Astrocyte (in vitro differentiated cells and primary cell): ENCODE measurements at regions not wholly inside any gene's neighbourhood (a gene's known extent, or its start where the extent isn't known, plus 50 kb on each side); places are given as distances from the start of the nearest gene placed in this dataset.

Experiments
- DNase-seq: peaks from one replicate; pipeline ENCODE4 v3.0.0-alpha.2; 2010; ENCODE audit warnings: low read depth
- FAIRE-seq: peaks from 2 replicates; lab custom pipeline; 2011; peaks lifted over from hg19 to GRCh38; lab: Jason Lieb, UNC
- H2AFZ ChIP-seq: 2 replicates; pipeline ENCODE4 v1.6.0; 2012; ENCODE audit warnings: low read depth, low read length, inconsistent platforms
- H3K27ac ChIP-seq: 2 replicates; pipeline ENCODE4 v1.5.1; 2011; ENCODE audit warnings: low read depth, low read length, inconsistent platforms
- H3K27me3 ChIP-seq: 2 replicates; pipeline ENCODE4 v1.6.0; 2011; ENCODE audit warnings: low read length, inconsistent platforms; ENCODE audit not compliant: insufficient read depth
- H3K36me3 ChIP-seq: 2 replicates; pipeline ENCODE4 v1.5.1; 2011; ENCODE audit warnings: low read length, inconsistent platforms; ENCODE audit not compliant: insufficient read depth
- H3K4me1 ChIP-seq: 2 replicates; pipeline ENCODE4 v1.5.1; 2011; ENCODE audit warnings: low read length, inconsistent platforms; ENCODE audit not compliant: insufficient read depth
- H3K4me2 ChIP-seq: 2 replicates; pipeline ENCODE4 v1.6.0; 2012; ENCODE audit warnings: low read length, inconsistent platforms
- H3K4me3 ChIP-seq: 2 replicates; pipeline ENCODE4 v1.5.1; 2011; ENCODE audit warnings: low read depth, mild to moderate bottlenecking, low read length, inconsistent platforms; ENCODE audit not compliant: insufficient read depth
- H3K79me2 ChIP-seq: 2 replicates; pipeline ENCODE4 v1.6.0; 2012; ENCODE audit warnings: mild to moderate bottlenecking, low read length, inconsistent platforms; ENCODE audit not compliant: insufficient read depth
- H3K9ac ChIP-seq: 2 replicates; pipeline ENCODE4 v1.6.0; 2012; ENCODE audit warnings: mild to moderate bottlenecking, low read length, inconsistent platforms
- H3K9me3 ChIP-seq: 2 replicates; pipeline ENCODE4 v1.5.1; 2012; ENCODE audit warnings: low read depth, mild to moderate bottlenecking, low read length, inconsistent platforms; ENCODE audit not compliant: insufficient read depth
- H4K20me1 ChIP-seq: 2 replicates; pipeline ENCODE4 v1.6.0; 2012; ENCODE audit warnings: low read length, inconsistent platforms; ENCODE audit not compliant: insufficient read depth
- H3K27ac Mint-ChIP-seq: one replicate; pipeline ENCODE4 v1.8.0; 2021; ENCODE audit warnings: mild to moderate bottlenecking, mixed read lengths; ENCODE audit not compliant: unreplicated experiment
- H3K27me3 Mint-ChIP-seq: one replicate; pipeline ENCODE4 v1.8.0; 2021; ENCODE audit warnings: low read depth, mixed read lengths; ENCODE audit not compliant: unreplicated experiment
- H3K36me3 Mint-ChIP-seq: one replicate; pipeline ENCODE4 v1.8.0; 2021; ENCODE audit warnings: low read depth, mixed read lengths; ENCODE audit not compliant: unreplicated experiment
- H3K4me1 Mint-ChIP-seq: one replicate; pipeline ENCODE4 v1.8.0; 2021; ENCODE audit warnings: low read depth, mixed read lengths; ENCODE audit not compliant: unreplicated experiment
- H3K4me3 Mint-ChIP-seq: one replicate; pipeline ENCODE4 v1.8.0; 2021; ENCODE audit warnings: mild to moderate bottlenecking, moderate library complexity, mixed read lengths; ENCODE audit not compliant: unreplicated experiment
- H3K9me3 Mint-ChIP-seq: one replicate; pipeline ENCODE4 v1.8.0; 2021; ENCODE audit warnings: mild to moderate bottlenecking, mixed read lengths; ENCODE audit not compliant: unreplicated experiment
- CTCF ChIP-seq: IDR thresholded peaks from 2 replicates; pipeline ENCODE4 v1.5.1; 2011; ENCODE audit warnings: low read depth, mild to moderate bottlenecking, inconsistent platforms, low read length, moderate library complexity; ENCODE audit not compliant: insufficient read depth
- EZH2 ChIP-seq: IDR thresholded peaks from 2 replicates; pipeline ENCODE4 v1.6.1; 2012; ENCODE audit warnings: mild to moderate bottlenecking, low read length, inconsistent platforms; ENCODE audit not compliant: insufficient read depth

GRCh38 chr22:47608421-47608820, 846.0 kb downstream of the TBC1D22A start:
- H3K27ac Mint-ChIP-seq: no peak overlapping the region

DNA sequence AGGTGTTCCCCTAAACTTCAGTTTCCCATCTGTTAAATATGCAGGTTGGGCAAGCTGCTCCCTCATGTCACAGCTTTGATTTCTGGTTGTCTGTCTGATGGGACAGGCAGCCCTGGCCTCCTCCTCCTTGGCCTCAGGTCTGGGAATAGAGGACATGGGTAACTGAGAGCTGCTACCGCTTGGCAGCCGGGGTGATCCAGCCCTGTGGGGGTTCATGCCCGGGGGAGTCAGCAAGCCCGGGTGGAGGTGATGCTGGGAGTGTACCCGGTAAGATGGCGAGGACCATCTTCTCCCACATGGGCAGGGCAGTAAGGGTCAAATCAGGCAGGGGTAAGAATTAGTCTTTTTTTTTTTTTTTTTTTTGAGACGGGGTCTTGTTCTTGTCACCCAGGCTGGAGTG, 845.0 kb downstream of the TBC1D22A start:
- no peak overlapping the region for H2AFZ ChIP-seq
- H3K27me3 Mint-ChIP-seq: peaks cover 17% of the 10 kb centered on the region
- H3K27me3 ChIP-seq: no peaks in the 10 kb centered on the region
- no peaks in the 10 kb centered on the region for H3K4me1 Mint-ChIP-seq
- no peaks in the 10 kb centered on the region for H3K36me3 Mint-ChIP-seq
- DNase-seq (no peak), FAIRE-seq (no peak)
- H4K20me1 ChIP-seq: no peaks in the 10 kb centered on the region
- H3K27ac ChIP-seq: no peak overlapping the region
- H3K4me3 ChIP-seq: no peak overlapping the region
- no peaks in the 10 kb centered on the region for H3K9me3 ChIP-seq
- H3K9me3 Mint-ChIP-seq: peaks cover 7% of the 10 kb centered on the region
- no peak overlapping the region for H3K4me2 ChIP-seq
- no peaks in the 10 kb centered on the region for H3K4me1 ChIP-seq
- no peak overlapping the region for H3K9ac ChIP-seq
- H3K79me2 ChIP-seq: no peaks in the 10 kb centered on the region
- H3K4me3 Mint-ChIP-seq: no peak overlapping the region
- H3K36me3 ChIP-seq: no peaks in the 10 kb centered on the region
- H3K27ac Mint-ChIP-seq: no peak overlapping the region
- no peak for TF ChIP-seq EZH2
- TF ChIP-seq CTCF: no peak

More at GRCh38 chr22:47608421-47608820, 846.0 kb downstream of the TBC1D22A start:
- TF ChIP-seq CTCF: no peak
- TF ChIP-seq EZH2: no peak
- peaks cover 7% of the 10 kb centered on the region for H3K9me3 Mint-ChIP-seq
- H3K9ac ChIP-seq: no peak overlapping the region
- no peaks in the 10 kb centered on the region for H3K36me3 ChIP-seq
- no peaks in the 10 kb centered on the region for H3K9me3 ChIP-seq
- no peaks in the 10 kb centered on the region for H3K27me3 ChIP-seq
- H3K27ac ChIP-seq: no peak overlapping the region
- H3K4me2 ChIP-seq: no peak overlapping the region
- H3K4me1 Mint-ChIP-seq: no peaks in the 10 kb centered on the region
- FAIRE-seq: no peak
- no peaks in the 10 kb centered on the region for H3K4me1 ChIP-seq
- no peaks in the 10 kb centered on the region for H3K79me2 ChIP-seq
- no peaks in the 10 kb centered on the region for H3K36me3 Mint-ChIP-seq
- no peak overlapping the region for H3K4me3 Mint-ChIP-seq
- no peaks in the 10 kb centered on the region for H4K20me1 ChIP-seq
- H3K4me3 ChIP-seq: no peak overlapping the region
- no peak overlapping the region for H2AFZ ChIP-seq
- DNase-seq: no peak
- peaks cover 22% of the 10 kb centered on the region for H3K27me3 Mint-ChIP-seq

DNA sequence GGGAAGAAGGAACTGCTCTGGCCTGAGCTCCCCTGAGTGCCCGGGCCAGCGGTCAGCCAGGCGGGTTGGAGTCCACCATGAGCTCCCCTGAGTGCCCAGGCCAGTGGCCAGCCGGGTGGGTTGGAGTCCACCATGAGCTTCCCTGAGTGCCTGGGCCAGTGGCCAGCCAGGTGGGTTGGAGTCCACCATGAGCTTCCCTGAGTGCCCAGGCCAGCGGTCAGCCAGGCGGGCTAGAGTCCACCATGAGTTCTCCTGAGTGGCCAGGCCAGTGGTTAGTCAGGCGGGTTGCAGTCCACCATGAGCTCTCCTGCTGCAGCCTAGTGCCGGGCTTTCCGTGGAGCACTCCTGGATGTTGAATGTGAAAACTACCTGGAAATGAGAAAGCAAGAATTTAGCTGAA, 844.0 kb downstream of the TBC1D22A start:
- no peak overlapping the region for H3K9ac ChIP-seq

More for the DNA sequence above, 844.0 kb downstream of the TBC1D22A start:
- FAIRE-seq: no peak
- TF ChIP-seq CTCF (no peak), EZH2 (no peak)
- Histone ChIP-seq H3K9me3 (no peaks in the 10 kb centered on the region), H3K4me2 (no peak overlapping the region), H3K4me1 (no peaks in the 10 kb centered on the region), H3K79me2 (no peaks in the 10 kb centered on the region), H3K27me3 (no peaks in the 10 kb centered on the region), H3K4me3 (no peak overlapping the region), H4K20me1 (no peaks in the 10 kb centered on the region), H2AFZ (no peak overlapping the region), H3K27ac (no peak overlapping the region), H3K36me3 (no peaks in the 10 kb centered on the region)
- Mint-ChIP-seq H3K4me3 (no peak overlapping the region), H3K27ac (no peak overlapping the region), H3K27me3 (peaks cover 19% of the 10 kb centered on the region), H3K36me3 (no peaks in the 10 kb centered on the region), H3K4me1 (no peaks in the 10 kb centered on the region), H3K9me3 (peaks cover 9% of the 10 kb centered on the region)
- no peak for DNase-seq
